Natural killer cell (primary cell): ENCODE measurements at regions not wholly inside any gene's neighbourhood (a gene's known extent, or its start where the extent isn't known, plus 50 kb on each side); places are given as distances from the start of the nearest gene placed in this dataset.

Source experiments
- ATAC-seq, 3 donors: fragments of 150-1000 bp in 2 of 3; fragments of 200-7000 bp in 1 of 3; cut with Tn5 transposase; 1 replicate in 1 of 3; 2 replicates in 2 of 3; pipeline ENCODE4 v1.10.0; 2021; ENCODE audit warnings: mild to moderate bottlenecking in 2 of 3, moderate library complexity in 2 of 3
- DNase-seq, 2 donors: peaks; one replicate each; pipeline versions ENCODE4 v3.0.0 to v3.0.0-alpha.2; 2013 to 2021; ENCODE audit warnings: mixed read lengths in 1 of 2
- H3K27ac ChIP-seq: one replicate; pipeline ENCODE4 v1.5.1; 2013; ENCODE audit warnings: mild to moderate bottlenecking, low read length
- H3K27me3 ChIP-seq: one replicate; pipeline ENCODE4 v1.6.1; 2013; ENCODE audit warnings: low read length; ENCODE audit not compliant: control insufficient read depth, insufficient read depth
- H3K36me3 ChIP-seq: one replicate; pipeline ENCODE4 v1.6.1; 2013; ENCODE audit warnings: low read length; ENCODE audit not compliant: control insufficient read depth, insufficient read depth
- H3K4me1 ChIP-seq: one replicate; pipeline ENCODE4 v1.6.1; 2013; ENCODE audit warnings: low read length; ENCODE audit not compliant: control insufficient read depth, insufficient read depth
- H3K4me3 ChIP-seq: one replicate; pipeline ENCODE4 v1.5.1; 2013; ENCODE audit warnings: low read length
- H3K9me3 ChIP-seq: one replicate; pipeline ENCODE4 v1.6.1; 2013; ENCODE audit warnings: low read length; ENCODE audit not compliant: control insufficient read depth, insufficient read depth
- H3K27ac Mint-ChIP-seq, 2 donors: one replicate each; pipeline ENCODE4 v1.8.0; 2022; ENCODE audit warnings: mild to moderate bottlenecking in 2 of 2, mixed read lengths in 2 of 2, moderate library complexity in 1 of 2
- H3K27me3 Mint-ChIP-seq, 2 donors: one replicate each; pipeline ENCODE4 v1.8.0; 2022; ENCODE audit warnings: low read depth in 2 of 2, mixed read lengths in 2 of 2
- H3K36me3 Mint-ChIP-seq: one replicate; pipeline ENCODE4 v1.8.0; 2022; ENCODE audit warnings: mixed read lengths
- H3K4me1 Mint-ChIP-seq, 2 donors: one replicate each; pipeline ENCODE4 v1.8.0; 2022; ENCODE audit warnings: mixed read lengths in 2 of 2
- H3K4me3 Mint-ChIP-seq: one replicate; pipeline ENCODE4 v1.8.0; 2022; ENCODE audit warnings: mild to moderate bottlenecking, moderate library complexity, mixed read lengths
- H3K9me3 Mint-ChIP-seq, 2 donors: one replicate each; pipeline ENCODE4 v1.8.0; 2022; ENCODE audit warnings: mixed read lengths in 2 of 2
- CTCF ChIP-seq: fragments of 200-600 bp; IDR thresholded peaks from one replicate; pipeline ENCODE4 v1.8.0; 2022; ENCODE audit warnings: antibody characterized with exemption
- WGBS: methylation state at CpG from one replicate; pipeline ENCODE4 v1.1.7; 2013; ENCODE audit warnings: missing lambda C conversion rate; ENCODE audit not compliant: insufficient coverage; 5-methylcytosine and 5-hydroxymethylcytosine counted together
- intact Hi-C: fragments of 100-400 bp; cut with micrococcal nuclease; formaldehyde crosslinking; loops from one replicate; pipeline ENCODE4 v1.14.2; 2022

GRCh38 chr1:164137273-164137925 is 421.6 kb upstream of the PBX1 start:
- WGBS = 72% methylated on average over 2 of the region's 3 CpGs
- Mint-ChIP-seq H3K36me3 (no peaks in the 10 kb centered on the region), H3K9me3 (peaks cover 0 to 5% of the 10 kb centered on the region in 2 donors), H3K4me1 (no peaks in the 10 kb centered on the region), H3K27ac (no peak overlapping the region), H3K27me3 (no peaks in the 10 kb centered on the region), H3K4me3 (no peak overlapping the region)
- Histone ChIP-seq H3K4me3 (no peak overlapping the region), H3K4me1 (no peaks in the 10 kb centered on the region), H3K27me3 (no peaks in the 10 kb centered on the region), H3K9me3 (no peaks in the 10 kb centered on the region), H3K36me3 (no peaks in the 10 kb centered on the region), H3K27ac (no peak overlapping the region)
- no peak for TF ChIP-seq CTCF
- no peak for DNase-seq
- intact Hi-C loops = no loop called here
- no peak for ATAC-seq

- H3K27me3 Mint-ChIP-seq = no peaks in the 10 kb centered on the region
- peaks cover 3 to 11% of the 10 kb centered on the region in 2 donors for H3K9me3 Mint-ChIP-seq
- no peak for ATAC-seq
- H3K4me1 Mint-ChIP-seq = no peaks in the 10 kb centered on the region
- WGBS = 90% methylated on average over 8 of the region's 8 CpGs
- Histone ChIP-seq H3K27ac (no peak overlapping the region), H3K4me3 (no peak overlapping the region), H3K27me3 (no peaks in the 10 kb centered on the region), H3K4me1 (no peaks in the 10 kb centered on the region), H3K36me3 (no peaks in the 10 kb centered on the region), H3K9me3 (no peaks in the 10 kb centered on the region)
- no peak overlapping the region for H3K27ac Mint-ChIP-seq
- DNase-seq = no peak
- no peaks in the 10 kb centered on the region for H3K36me3 Mint-ChIP-seq
- intact Hi-C loops = no loop called here
- no peak for TF ChIP-seq CTCF
- H3K4me3 Mint-ChIP-seq = no peak overlapping the region
Measured at GRCh38 chr1:164141797-164142196, 417.2 kb upstream of the PBX1 start.

- Mint-ChIP-seq H3K4me3 (no peak overlapping the region), H3K9me3 (peaks cover 6 to 8% of the 10 kb centered on the region in 2 donors), H3K36me3 (no peaks in the 10 kb centered on the region), H3K4me1 (no peaks in the 10 kb centered on the region), H3K27me3 (no peaks in the 10 kb centered on the region), H3K27ac (no peak overlapping the region)
- H3K36me3 ChIP-seq = no peaks in the 10 kb centered on the region
- H3K4me1 ChIP-seq = no peaks in the 10 kb centered on the region
- WGBS = no CpG with 5 or more reads among the region's 1 CpG
- no peaks in the 10 kb centered on the region for H3K9me3 ChIP-seq
- no peaks in the 10 kb centered on the region for H3K27me3 ChIP-seq
- H3K4me3 ChIP-seq = no peak overlapping the region
- DNase-seq (no peak), ATAC-seq (no peak)
- intact Hi-C loops = no loop called here
- H3K27ac ChIP-seq = no peak overlapping the region
- TF ChIP-seq CTCF = no peak
Measured at GRCh38 chr1:164154622-164155021, 404.4 kb upstream of the PBX1 start.

GRCh38 chr1:164155347-164155746 is 403.6 kb upstream of the PBX1 start:
- H3K4me3 Mint-ChIP-seq = no peak overlapping the region
- Histone ChIP-seq H3K27me3 (no peaks in the 10 kb centered on the region), H3K4me1 (no peaks in the 10 kb centered on the region), H3K9me3 (no peaks in the 10 kb centered on the region), H3K36me3 (no peaks in the 10 kb centered on the region), H3K4me3 (no peak overlapping the region), H3K27ac (no peak overlapping the region)
- H3K27me3 Mint-ChIP-seq = no peaks in the 10 kb centered on the region
- 66% methylated on average over 4 of the region's 4 CpGs for WGBS
- TF ChIP-seq CTCF = no peak
- H3K27ac Mint-ChIP-seq = no peak overlapping the region
- H3K4me1 Mint-ChIP-seq = no peaks in the 10 kb centered on the region
- DNase-seq (no peak), ATAC-seq (no peak)
- peaks cover 6 to 7% of the 10 kb centered on the region in 2 donors for H3K9me3 Mint-ChIP-seq
- intact Hi-C loops = no loop called here
- no peaks in the 10 kb centered on the region for H3K36me3 Mint-ChIP-seq
